GM10266 (cell line): ENCODE measurements at regions not wholly inside any gene's neighbourhood (a gene's known extent, or its start where the extent isn't known, plus 50 kb on each side); places are given as distances from the start of the nearest gene placed in this dataset.

Experiments used
- DNase-seq: peaks from one replicate; pipeline ENCODE4 v3.0.0; 2012; ENCODE audit errors: extremely low spot score
- TF ChIP-seq, protein P1 (sequence below): IDR thresholded peaks from 2 replicates; pipeline ENCODE4 v1.5.1; 2012; ENCODE audit warnings: mild to moderate bottlenecking, low read depth; ENCODE audit not compliant: control insufficient read depth, insufficient read depth; ENCODE audit errors: missing control alignments

DNA sequence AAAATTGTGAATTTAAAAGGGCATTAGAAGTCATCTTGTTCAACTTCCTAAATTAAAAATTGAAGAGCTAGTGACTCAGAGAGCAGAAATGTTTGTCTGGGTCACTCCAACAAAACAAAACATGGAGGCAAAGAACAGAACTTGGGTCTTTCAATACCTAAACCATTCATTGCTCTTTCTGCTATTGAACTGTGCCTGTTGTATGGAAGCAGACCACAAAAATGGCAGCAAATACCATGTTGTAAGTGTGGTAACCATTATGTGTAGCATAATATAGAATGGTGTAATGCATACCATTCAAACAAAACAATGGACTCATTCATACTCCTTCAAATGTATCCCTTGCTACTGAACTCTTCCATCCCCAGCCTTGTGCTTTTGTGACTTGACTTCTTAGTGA is 360.2 kb upstream of the NRG3 start:
- TF ChIP-seq, protein P1, sequence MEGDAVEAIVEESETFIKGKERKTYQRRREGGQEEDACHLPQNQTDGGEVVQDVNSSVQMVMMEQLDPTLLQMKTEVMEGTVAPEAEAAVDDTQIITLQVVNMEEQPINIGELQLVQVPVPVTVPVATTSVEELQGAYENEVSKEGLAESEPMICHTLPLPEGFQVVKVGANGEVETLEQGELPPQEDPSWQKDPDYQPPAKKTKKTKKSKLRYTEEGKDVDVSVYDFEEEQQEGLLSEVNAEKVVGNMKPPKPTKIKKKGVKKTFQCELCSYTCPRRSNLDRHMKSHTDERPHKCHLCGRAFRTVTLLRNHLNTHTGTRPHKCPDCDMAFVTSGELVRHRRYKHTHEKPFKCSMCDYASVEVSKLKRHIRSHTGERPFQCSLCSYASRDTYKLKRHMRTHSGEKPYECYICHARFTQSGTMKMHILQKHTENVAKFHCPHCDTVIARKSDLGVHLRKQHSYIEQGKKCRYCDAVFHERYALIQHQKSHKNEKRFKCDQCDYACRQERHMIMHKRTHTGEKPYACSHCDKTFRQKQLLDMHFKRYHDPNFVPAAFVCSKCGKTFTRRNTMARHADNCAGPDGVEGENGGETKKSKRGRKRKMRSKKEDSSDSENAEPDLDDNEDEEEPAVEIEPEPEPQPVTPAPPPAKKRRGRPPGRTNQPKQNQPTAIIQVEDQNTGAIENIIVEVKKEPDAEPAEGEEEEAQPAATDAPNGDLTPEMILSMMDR: no peak
- no peak for DNase-seq

DNA sequence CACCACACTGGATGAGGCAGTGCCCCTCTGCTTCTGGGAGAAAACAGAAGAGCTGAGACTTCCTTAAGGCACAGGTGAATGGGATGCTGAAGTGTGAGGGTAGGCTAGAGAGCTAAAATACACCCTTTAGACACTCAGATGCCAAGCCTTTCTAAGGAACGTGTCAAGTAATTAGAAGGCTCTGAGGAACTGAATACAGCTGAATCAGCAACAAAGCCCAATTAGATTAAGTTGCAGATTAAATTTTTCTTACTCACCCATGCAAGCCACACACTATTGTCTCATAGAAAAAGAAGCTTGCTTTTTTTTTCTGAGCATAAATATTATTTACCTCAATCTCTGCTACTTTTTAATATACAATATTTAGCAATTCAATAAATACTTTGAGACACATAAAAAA is 354.3 kb upstream of the NRG3 start:
- DNase-seq: no peak
- TF ChIP-seq, protein P1: no peak

DNA sequence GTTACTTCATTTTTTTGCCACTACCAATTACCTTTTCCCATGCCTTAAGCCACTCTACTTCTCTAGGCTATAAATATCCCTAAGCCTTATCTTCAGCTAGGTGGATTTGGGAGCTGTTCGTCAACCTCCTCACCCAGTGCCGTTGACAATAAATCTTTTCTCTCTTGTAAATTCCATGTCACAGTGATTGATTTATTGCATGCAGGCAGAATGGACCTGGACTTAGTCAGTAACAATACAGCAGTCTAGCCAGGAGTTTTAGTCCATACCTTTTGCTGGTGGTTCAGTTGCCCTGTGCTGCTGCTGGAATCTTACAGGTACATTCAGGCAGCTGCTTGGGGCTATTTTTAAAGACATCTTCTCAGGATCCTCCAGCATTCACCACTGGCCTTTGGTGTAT is 350.5 kb upstream of the NRG3 start:
- DNase-seq: no peak
- TF ChIP-seq, protein P1: no peak

DNA sequence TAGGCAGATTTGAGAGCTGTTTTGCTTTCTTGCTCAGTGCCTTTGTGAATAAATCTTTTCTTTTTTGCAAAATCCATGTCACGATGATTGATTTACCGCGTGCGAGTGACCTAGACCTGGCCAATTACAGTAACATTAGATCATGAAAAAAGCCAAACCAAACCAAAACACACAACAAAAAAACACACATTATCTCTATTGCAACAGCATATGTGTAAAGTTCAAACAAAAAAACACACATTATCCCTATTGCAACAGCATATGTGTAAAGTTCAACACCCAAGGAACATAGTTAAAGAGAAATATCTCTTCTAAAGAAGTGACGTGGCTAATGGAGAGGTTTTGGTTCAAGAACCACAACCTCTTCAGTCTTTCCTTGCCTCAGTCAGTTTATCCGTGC is 342.6 kb upstream of the NRG3 start:
- TF ChIP-seq, protein P1: no peak
- no peak for DNase-seq

DNA sequence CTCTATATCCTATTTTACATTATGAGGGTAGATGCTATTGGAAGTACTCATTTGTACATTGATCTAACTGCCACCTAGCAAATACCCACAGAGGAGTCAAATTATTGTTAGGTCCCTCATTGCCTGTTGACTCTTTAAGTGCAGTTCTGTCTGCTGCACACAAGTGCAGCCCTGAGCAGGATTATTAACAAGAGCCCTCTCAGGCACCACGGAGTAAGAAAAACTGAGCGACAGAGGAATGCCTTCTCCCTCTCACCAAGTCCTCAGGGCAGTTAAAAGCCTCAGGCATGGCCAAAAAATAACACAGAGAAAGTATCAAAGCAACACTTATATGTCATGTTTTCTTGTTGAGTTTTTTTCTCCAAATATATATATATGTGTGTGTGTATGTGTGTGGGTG is 340.0 kb upstream of the NRG3 start:
- TF ChIP-seq, protein P1: no peak
- DNase-seq: no peak

DNA sequence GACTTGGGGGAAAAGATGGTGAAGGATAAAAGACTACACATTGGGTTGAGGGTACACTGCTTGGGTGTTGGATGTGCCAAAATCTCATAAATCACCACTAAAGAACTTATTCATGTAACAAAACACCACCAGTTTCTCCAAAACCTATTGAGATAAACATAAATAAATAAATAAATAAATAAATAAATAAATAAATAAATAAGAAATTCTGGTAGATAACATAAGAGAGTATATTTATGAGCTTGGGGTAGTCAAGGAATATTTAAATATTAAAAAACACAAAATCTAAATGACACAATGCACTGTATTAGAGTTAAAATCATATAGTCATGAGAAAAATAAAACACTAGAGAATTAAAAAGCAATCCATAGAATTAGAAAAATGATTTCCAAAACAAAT is 333.5 kb upstream of the NRG3 start:
- no peak for DNase-seq
- TF ChIP-seq, protein P1: no peak

DNA sequence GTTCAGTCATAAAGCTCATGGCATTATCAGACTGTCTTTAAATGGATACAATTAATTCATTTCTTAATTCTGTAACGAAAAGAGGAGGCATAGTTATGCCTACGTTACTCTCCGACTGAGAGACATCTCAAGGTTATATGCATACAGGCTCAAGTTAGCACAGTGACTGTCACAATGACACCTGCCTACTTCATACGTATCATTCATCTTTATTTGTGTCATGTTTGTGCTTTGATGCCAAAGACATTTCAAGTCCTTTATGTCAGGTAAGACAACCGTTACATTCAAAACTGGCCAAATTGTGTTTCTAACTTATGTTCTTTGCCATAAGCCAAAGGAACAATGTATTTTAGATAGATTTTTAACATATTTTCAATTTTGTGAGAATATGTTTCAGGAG is 328.8 kb upstream of the NRG3 start:
- TF ChIP-seq, protein P1: no peak
- DNase-seq: no peak
